Loucy (cell line): ENCODE measurements at regions not wholly inside any gene's neighbourhood (a gene's known extent, or its start where the extent isn't known, plus 50 kb on each side); places are given as distances from the start of the nearest gene placed in this dataset.

ENCODE experiments used
- CTCF ChIP-seq: fragments of 200-600 bp; sonication (generic); conservative IDR thresholded peaks from 2 replicates; pipeline ENCODE4 v1.5.1; 2014; ENCODE audit warnings: mild to moderate bottlenecking, antibody characterized with exemption, low read length
- EZH2phosphoT487 ChIP-seq: fragments of 200-600 bp; IDR thresholded peaks from 2 replicates; pipeline ENCODE4 v1.6.1; 2018; ENCODE audit warnings: antibody characterized with exemption, mild to moderate bottlenecking, moderate library complexity, borderline replicate concordance

GRCh38 chr10:78778444-78779338 is 290.1 kb upstream of the ZMIZ1 start:
- TF ChIP-seq CTCF (no peak), EZH2phosphoT487 (no peak)
